SK-N-SH (cell line): ENCODE measurements at regions not wholly inside any gene's neighbourhood (a gene's known extent, or its start where the extent isn't known, plus 50 kb on each side); places are given as distances from the start of the nearest gene placed in this dataset.

Experiments
- CTCF ChIA-PET: fragments of 300-600, 350-600 bp; formaldehyde crosslinking; extraction: SDS; loops from one replicate; lab custom pipeline; 2021; lab: Yijun Ruan, JAX
- POLR2A ChIA-PET: fragments of 350-600 bp; sonication (Branson Sonifier 250); formaldehyde crosslinking; extraction: SDS; loops from one replicate; lab custom pipeline; 2020; ENCODE audit warnings: antibody characterized with exemption, inconsistent platforms; lab: Yijun Ruan, JAX
- DNase-seq: peaks from one replicate; pipeline ENCODE4 v3.0.0; 2012
- H2AFZ ChIP-seq: fragments of 200-600 bp; sonication (generic); 2 replicates; pipeline ENCODE4 v1.8.1; 2016; ENCODE audit warnings: antibody characterized with exemption, mild to moderate bottlenecking, low read depth
- H3F3A ChIP-seq: fragments of 200-600 bp; sonication (generic); replicated peaks from 2 replicates; pipeline ENCODE3; 2016; ENCODE audit warnings: antibody characterized with exemption, mild to moderate bottlenecking; ENCODE audit not compliant: insufficient read depth
- H3K27ac ChIP-seq, 2 experiments: fragments of 200-500 bp in 1 of 2; fragments of 200-600 bp in 1 of 2; sonication (Bioruptor generic) in 1 of 2; sonication (generic), shearing (Covaris generic) in 1 of 2; 2 replicates each; pipeline versions ENCODE4 v1.5.1 to v1.6.1; 2014 to 2016; ENCODE audit warnings: low read depth in 2 of 2, inconsistent platforms in 1 of 2, low read length in 1 of 2, mild to moderate bottlenecking in 1 of 2, mixed read lengths in 1 of 2
- H3K27me3 ChIP-seq: fragments of 200-600 bp; sonication (generic), shearing (Covaris generic); 2 replicates; pipeline ENCODE4 v1.6.1; 2016; ENCODE audit warnings: mixed run types; ENCODE audit not compliant: insufficient read depth
- H3K36me3 ChIP-seq, 2 experiments: fragments of 200-500 bp in 1 of 2; fragments of 200-600 bp in 1 of 2; sonication (Bioruptor generic) in 1 of 2; sonication (generic) in 1 of 2; replicated peaks in 1 of 2; 2 replicates each; pipeline versions ENCODE3 to v1.5.1; 2014 to 2016; ENCODE audit warnings: low read length in 1 of 2, mild to moderate bottlenecking in 1 of 2; ENCODE audit not compliant: insufficient read depth in 2 of 2, control insufficient read depth in 1 of 2
- H3K4me1 ChIP-seq, 2 experiments: fragments of 200-500 bp in 1 of 2; fragments of 200-600 bp in 1 of 2; sonication (Bioruptor generic) in 1 of 2; sonication (generic), shearing (Covaris generic) in 1 of 2; 2 replicates each; pipeline versions ENCODE4 v1.5.1 to v1.6.1; 2014 to 2016; ENCODE audit warnings: low read depth in 1 of 2, low read length in 1 of 2, mixed run types in 1 of 2; ENCODE audit not compliant: insufficient read depth in 2 of 2, control insufficient read depth in 1 of 2
- H3K4me2 ChIP-seq: fragments of 200-600 bp; sonication (generic), shearing (Covaris generic); 2 replicates; pipeline ENCODE4 v1.6.1; 2017; ENCODE audit warnings: mixed run types
- H3K4me3 ChIP-seq, 2 experiments: fragments of 200-500 bp in 1 of 2; fragments of 200-600 bp in 1 of 2; sonication (Bioruptor generic) in 1 of 2; sonication (generic), shearing (Covaris generic) in 1 of 2; 2 replicates each; pipeline versions ENCODE4 v1.5.1 to v1.8.1; 2014 to 2016; ENCODE audit warnings: low read depth in 2 of 2, inconsistent platforms in 1 of 2, low read length in 1 of 2, mild to moderate bottlenecking in 1 of 2, mixed read lengths in 1 of 2, moderate library complexity in 1 of 2
- H3K79me2 ChIP-seq: fragments of 200-600 bp; sonication (generic); 2 replicates; pipeline ENCODE4 v1.8.1; 2017; ENCODE audit warnings: mild to moderate bottlenecking; ENCODE audit not compliant: insufficient read depth
- H3K9ac ChIP-seq: fragments of 200-600 bp; sonication (generic); 2 replicates; pipeline ENCODE4 v1.6.1; 2017; ENCODE audit warnings: mixed run types
- H3K9me2 ChIP-seq: fragments of 200-600 bp; sonication (generic); 2 replicates; pipeline ENCODE4 v1.6.1; 2017; ENCODE audit warnings: mixed run types
- H3K9me3 ChIP-seq: fragments of 200-600 bp; sonication (generic); 2 replicates; pipeline ENCODE4 v1.6.1; 2017; ENCODE audit warnings: mixed run types, mild to moderate bottlenecking, moderate library complexity
- H4K20me1 ChIP-seq: fragments of 200-600 bp; sonication (generic); 2 replicates; pipeline ENCODE4 v1.6.1; 2017; ENCODE audit warnings: mild to moderate bottlenecking, mixed run types; ENCODE audit not compliant: insufficient read depth
- CHD2 ChIP-seq: fragments of 150-350 bp; IDR thresholded peaks from 2 replicates; pipeline ENCODE4 v1.6.1; 2018; ENCODE audit warnings: low read length; ENCODE audit not compliant: partially characterized antibody
- FOXJ3 ChIP-seq: sonication (generic); formaldehyde crosslinking; IDR thresholded peaks from 2 replicates; pipeline ENCODE4 v1.5.1; 2020; ENCODE audit warnings: mild to moderate bottlenecking, missing genetic modification reagents
- GATA2 ChIP-seq: sonication (generic); formaldehyde crosslinking; IDR thresholded peaks from 2 replicates; pipeline ENCODE4 v1.5.0; 2020; ENCODE audit warnings: mild to moderate bottlenecking, missing genetic modification reagents
- MXI1 ChIP-seq: IDR thresholded peaks from 2 replicates; pipeline ENCODE4 v1.6.1; 2012; ENCODE audit warnings: mild to moderate bottlenecking, low read depth, low read length, improper control_type of control experiment
- SIN3A ChIP-seq: IDR thresholded peaks from 2 replicates; pipeline ENCODE4 v1.6.1; 2012; ENCODE audit warnings: low read depth, mild to moderate bottlenecking, low read length, moderate library complexity, borderline replicate concordance
- SMC3 ChIP-seq: IDR thresholded peaks from 2 replicates; pipeline ENCODE4 v1.6.1; 2012; ENCODE audit warnings: low read depth, low read length, improper control_type of control experiment
- TAF1 ChIP-seq: IDR thresholded peaks from 2 replicates; pipeline ENCODE4 v1.6.1; 2012; ENCODE audit warnings: low read depth, mild to moderate bottlenecking, low read length, moderate library complexity, borderline replicate concordance
- TCF12 ChIP-seq: IDR thresholded peaks from 2 replicates; pipeline ENCODE4 v1.4.0; 2012
- TEAD4 ChIP-seq: IDR thresholded peaks from 2 replicates; pipeline ENCODE4 v1.4.0; 2012; ENCODE audit warnings: mild to moderate bottlenecking, borderline replicate concordance; ENCODE audit not compliant: insufficient read depth
- WGBS: methylation state at CpG from one replicate; pipeline ENCODE4 v1.1.6; 2017; ENCODE audit warnings: low lambda C conversion rate; 5-methylcytosine and 5-hydroxymethylcytosine counted together
- TF ChIP-seq, protein P1 (sequence below): fragments of 200-600 bp; sonication (generic); IDR thresholded peaks from 2 replicates; pipeline ENCODE4 v1.6.1; 2017; ENCODE audit warnings: antibody characterized with exemption, mild to moderate bottlenecking, moderate library complexity
- TF ChIP-seq, protein P2 (sequence below): fragments of 150-350 bp; IDR thresholded peaks from 2 replicates; pipeline ENCODE4 v1.6.1; 2016; ENCODE audit warnings: mild to moderate bottlenecking, low read depth, low read length

DNA sequence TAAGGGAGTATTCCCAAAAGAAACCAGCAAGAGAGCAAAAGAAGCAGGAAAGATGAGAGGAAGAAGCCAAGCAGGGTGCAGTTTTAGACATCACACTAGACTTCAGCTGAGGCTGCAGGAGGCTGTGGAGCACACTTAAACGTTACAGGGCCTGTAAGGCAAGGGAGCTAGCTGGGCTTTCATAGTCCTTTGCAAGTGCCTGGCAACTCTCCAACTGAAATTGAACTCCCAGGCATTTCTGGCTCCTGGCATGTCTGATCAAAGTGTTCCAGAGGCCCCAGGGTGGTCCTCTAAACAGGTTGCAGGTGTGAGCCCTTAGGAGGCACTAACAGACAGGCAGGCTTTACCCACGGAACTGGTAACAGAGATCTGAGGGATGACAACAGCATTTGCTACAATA lies 750.2 kb downstream of the XPNPEP1 start:
- Histone ChIP-seq H3K9me3 (no peaks in the 10 kb centered on the region), H3K27ac (no peak overlapping the region), H3K27me3 (no peaks in the 10 kb centered on the region), H3K4me2 (no peak overlapping the region), H3K9ac (no peak overlapping the region), H3K79me2 (no peaks in the 10 kb centered on the region), H3K4me1 (peaks cover 0 to 3% of the 10 kb centered on the region in 2 experiments; a peak in 2 of 4 replicates), H2AFZ (no peak overlapping the region), H4K20me1 (no peaks in the 10 kb centered on the region), H3K9me2 (no peaks in the 10 kb centered on the region), H3F3A (no peaks in the 10 kb centered on the region), H3K4me3 (no peak overlapping the region), H3K36me3 (no peaks in the 10 kb centered on the region)
- CTCF ChIA-PET: interaction anchor here (0.9 kb wide), 1 partner anchor 27 kb away, joined by 3 read pairs; no protein-coding TSS in a partner anchor
- POLR2A ChIA-PET: no interaction called here
- WGBS: 29% methylated on average over 2 of the region's 2 CpGs
- DNase-seq: no peak
- TF ChIP-seq SMC3 (no peak), MXI1 (no peak), TCF12 (no peak), TAF1 (no peak), SIN3A (no peak)
- TF ChIP-seq, protein P1, sequence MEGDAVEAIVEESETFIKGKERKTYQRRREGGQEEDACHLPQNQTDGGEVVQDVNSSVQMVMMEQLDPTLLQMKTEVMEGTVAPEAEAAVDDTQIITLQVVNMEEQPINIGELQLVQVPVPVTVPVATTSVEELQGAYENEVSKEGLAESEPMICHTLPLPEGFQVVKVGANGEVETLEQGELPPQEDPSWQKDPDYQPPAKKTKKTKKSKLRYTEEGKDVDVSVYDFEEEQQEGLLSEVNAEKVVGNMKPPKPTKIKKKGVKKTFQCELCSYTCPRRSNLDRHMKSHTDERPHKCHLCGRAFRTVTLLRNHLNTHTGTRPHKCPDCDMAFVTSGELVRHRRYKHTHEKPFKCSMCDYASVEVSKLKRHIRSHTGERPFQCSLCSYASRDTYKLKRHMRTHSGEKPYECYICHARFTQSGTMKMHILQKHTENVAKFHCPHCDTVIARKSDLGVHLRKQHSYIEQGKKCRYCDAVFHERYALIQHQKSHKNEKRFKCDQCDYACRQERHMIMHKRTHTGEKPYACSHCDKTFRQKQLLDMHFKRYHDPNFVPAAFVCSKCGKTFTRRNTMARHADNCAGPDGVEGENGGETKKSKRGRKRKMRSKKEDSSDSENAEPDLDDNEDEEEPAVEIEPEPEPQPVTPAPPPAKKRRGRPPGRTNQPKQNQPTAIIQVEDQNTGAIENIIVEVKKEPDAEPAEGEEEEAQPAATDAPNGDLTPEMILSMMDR: no peak
- TF ChIP-seq, protein P2, sequence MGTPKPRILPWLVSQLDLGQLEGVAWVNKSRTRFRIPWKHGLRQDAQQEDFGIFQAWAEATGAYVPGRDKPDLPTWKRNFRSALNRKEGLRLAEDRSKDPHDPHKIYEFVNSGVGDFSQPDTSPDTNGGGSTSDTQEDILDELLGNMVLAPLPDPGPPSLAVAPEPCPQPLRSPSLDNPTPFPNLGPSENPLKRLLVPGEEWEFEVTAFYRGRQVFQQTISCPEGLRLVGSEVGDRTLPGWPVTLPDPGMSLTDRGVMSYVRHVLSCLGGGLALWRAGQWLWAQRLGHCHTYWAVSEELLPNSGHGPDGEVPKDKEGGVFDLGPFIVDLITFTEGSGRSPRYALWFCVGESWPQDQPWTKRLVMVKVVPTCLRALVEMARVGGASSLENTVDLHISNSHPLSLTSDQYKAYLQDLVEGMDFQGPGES: no peak

DNA sequence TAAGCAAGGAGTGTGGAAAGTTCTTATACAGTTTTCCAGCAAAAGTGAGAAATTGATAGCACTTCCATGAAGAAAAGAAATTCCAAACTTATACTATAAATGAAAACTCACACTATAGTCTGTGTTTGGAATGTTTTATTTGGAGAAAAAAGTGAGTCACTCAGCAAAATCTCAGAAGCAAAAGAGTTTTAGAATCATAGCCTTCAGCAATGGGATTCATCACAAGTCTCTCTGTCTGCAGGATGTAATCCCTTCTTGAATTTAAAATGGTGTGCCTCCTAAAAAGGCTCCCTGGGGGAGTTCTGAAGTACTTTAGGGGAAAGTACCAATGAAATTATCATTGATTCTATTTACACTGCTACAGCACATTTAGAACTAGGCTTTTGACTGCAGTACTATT lies 756.4 kb downstream of the XPNPEP1 start:
- Histone ChIP-seq H3K36me3 (no peaks in the 10 kb centered on the region), H3K27me3 (no peaks in the 10 kb centered on the region), H2AFZ (no peak overlapping the region), H3K9ac (no peak overlapping the region), H3F3A (no peaks in the 10 kb centered on the region), H3K27ac (no peak overlapping the region), H4K20me1 (no peaks in the 10 kb centered on the region), H3K4me2 (no peak overlapping the region), H3K4me1 (no peaks in the 10 kb centered on the region; a peak in 1 of 4 replicates), H3K9me3 (no peaks in the 10 kb centered on the region), H3K79me2 (no peaks in the 10 kb centered on the region), H3K4me3 (no peak overlapping the region), H3K9me2 (no peaks in the 10 kb centered on the region)
- DNase-seq: no peak
- CTCF ChIA-PET: interaction anchor here (1.3 to 1.5 kb wide), 2 partner anchors 10 to 607 kb away, joined by 3 to 6 read pairs; no protein-coding TSS in a partner anchor
- no peak for TF ChIP-seq TAF1
- no peak for TF ChIP-seq FOXJ3 (CRISPR knock-in tag)
- TF ChIP-seq CHD2: no peak
- no peak for TF ChIP-seq TEAD4
- TF ChIP-seq GATA2: no peak
- POLR2A ChIA-PET: no interaction called here
